GM12874 (cell line): ENCODE measurements at regions not wholly inside any gene's neighbourhood (a gene's known extent, or its start where the extent isn't known, plus 50 kb on each side); places are given as distances from the start of the nearest gene placed in this dataset.

Experiments
- CTCF ChIP-seq: IDR thresholded peaks from 2 replicates; pipeline ENCODE4 v1.5.1; 2011; ENCODE audit warnings: low read depth, mild to moderate bottlenecking, control low read depth, low read length, moderate library complexity; ENCODE audit not compliant: insufficient read depth

GRCh38 chr17:16872351-16873173 lies 99.4 kb downstream of the TNFRSF13B start:
- no peak for TF ChIP-seq CTCF

- TF ChIP-seq CTCF = no peak
Observed at GRCh38 chr17:16870253-16871245, 101.4 kb downstream of the TNFRSF13B start.

GRCh38 chr17:16866436-16866835 lies 105.5 kb downstream of the TNFRSF13B start:
- TF ChIP-seq CTCF = no peak

- no peak for TF ChIP-seq CTCF
Observed at GRCh38 chr17:16853661-16854320, 118.1 kb downstream of the TNFRSF13B start.
